H54 (cell line): ENCODE measurements at regions not wholly inside any gene's neighbourhood (a gene's known extent, or its start where the extent isn't known, plus 50 kb on each side); places are given as distances from the start of the nearest gene placed in this dataset.
"Not testable (repeated sequence)": the region's sequence is repeated elsewhere in the genome, so short reads cannot be mapped to it uniquely, and the experiment has no call there.

Source experiments
- DNase-seq: peaks from one replicate; pipeline ENCODE4 v3.0.0; 2011; ENCODE audit warnings: low spot score, mixed read lengths; ENCODE audit not compliant: insufficient read length
- FAIRE-seq: peaks from 3 replicates; lab custom pipeline; 2011; peaks lifted over from hg19 to GRCh38; lab: Jason Lieb, UNC
- POLR2A ChIP-seq: IDR thresholded peaks from 2 replicates; pipeline ENCODE4 v1.6.1; 2011; ENCODE audit warnings: low read depth, mild to moderate bottlenecking, low read length

GRCh38 chr4:56575820-56576429, 70.3 kb downstream of the ARL9 start:
- TF ChIP-seq POLR2A = no peak
- FAIRE-seq (peak; percentile 57), DNase-seq (no peak)

GRCh38 chr4:56592417-56592816, 86.8 kb downstream of the ARL9 start:
- not testable (repeated sequence) for DNase-seq, FAIRE-seq
